ENCODE measurements at regions not wholly inside any gene's neighbourhood (a gene's known extent, or its start where the extent isn't known, plus 50 kb on each side); places are given as distances from the start of the nearest gene placed in this dataset.

- DNase-seq = no peak
Measured at GRCh38 chr11:91800208-91800914, 424.3 kb upstream of the FAT3 start.

GRCh38 chr11:91798240-91798639, 426.4 kb upstream of the FAT3 start:
- DNase-seq = no peak

GRCh38 chr11:91796999-91797398, 427.6 kb upstream of the FAT3 start:
- no peak for DNase-seq

- DNase-seq = no peak
Measured at GRCh38 chr11:91795139-91795887, 429.3 kb upstream of the FAT3 start.

- no peak for DNase-seq
Measured at GRCh38 chr11:91794146-91794545, 430.5 kb upstream of the FAT3 start.

- no peak for DNase-seq
Measured at GRCh38 chr11:91792779-91793262, 431.8 kb upstream of the FAT3 start.

GRCh38 chr11:91791171-91791468, 433.5 kb upstream of the FAT3 start:
- DNase-seq = no peak

GRCh38 chr11:91790346-91791170, 434.1 kb upstream of the FAT3 start:
- no peak for DNase-seq

GRCh38 chr11:91788764-91789163, 435.9 kb upstream of the FAT3 start:
- no peak for DNase-seq

- no peak for DNase-seq
Measured at GRCh38 chr11:91786097-91786496, 438.5 kb upstream of the FAT3 start.

- no peak for DNase-seq
Measured at GRCh38 chr11:91783173-91783572, 441.4 kb upstream of the FAT3 start.

- DNase-seq = no peak
Measured at GRCh38 chr11:91778758-91779157, 445.9 kb upstream of the FAT3 start.

GRCh38 chr11:91776655-91777054, 448.0 kb upstream of the FAT3 start:
- DNase-seq = no peak

- DNase-seq = no peak
Measured at GRCh38 chr11:91773090-91773489, 451.5 kb upstream of the FAT3 start.

- DNase-seq = no peak
Measured at GRCh38 chr11:91771961-91772360, 452.7 kb upstream of the FAT3 start.

GRCh38 chr11:91768783-91769182, 455.8 kb upstream of the FAT3 start:
- no peak for DNase-seq

- no peak for DNase-seq
Measured at GRCh38 chr11:91763331-91763730, 461.3 kb upstream of the FAT3 start.

GRCh38 chr11:91761406-91762025, 463.1 kb upstream of the FAT3 start:
- no peak for DNase-seq

GRCh38 chr11:91756829-91757480, 467.7 kb upstream of the FAT3 start:
- DNase-seq = no peak

- DNase-seq = no peak
Measured at GRCh38 chr11:91755951-91756707, 468.5 kb upstream of the FAT3 start.

GRCh38 chr11:91755526-91755925, 469.1 kb upstream of the FAT3 start:
- no peak for DNase-seq

- no peak for DNase-seq
Measured at GRCh38 chr11:91749251-91749650, 475.4 kb upstream of the FAT3 start.
